ENCODE measurements at regions not wholly inside any gene's neighbourhood (a gene's known extent, or its start where the extent isn't known, plus 50 kb on each side); places are given as distances from the start of the nearest gene placed in this dataset.

GRCh38 chr1:232891656-232892317 is 58.6 kb upstream of the NTPCR start:
- no peak for DNase-seq (ENCODE audit: low read depth, low spot score)

- DNase-seq (ENCODE audit: low read depth, low spot score): no peak
Observed at GRCh38 chr1:232893481-232894313, 56.7 kb upstream of the NTPCR start.

- DNase-seq (ENCODE audit: low read depth, low spot score): no peak
Observed at GRCh38 chr1:232894436-232894835, 56.0 kb upstream of the NTPCR start.

- DNase-seq (ENCODE audit: low read depth, low spot score): no peak
Observed at GRCh38 chr1:232897949-232898465, 52.4 kb upstream of the NTPCR start.

- DNase-seq (ENCODE audit: low read depth, low spot score): no peak
Observed at GRCh38 chr1:232899268-232899667, 51.1 kb upstream of the NTPCR start.

- DNase-seq (ENCODE audit: low read depth, low spot score): no peak
Observed at GRCh38 chr1:232899839-232900238, 50.6 kb upstream of the NTPCR start.

Data from smooth muscle cell of the brain vasculature (primary cell).